ENCODE measurements at regions not wholly inside any gene's neighbourhood (a gene's known extent, or its start where the extent isn't known, plus 50 kb on each side); places are given as distances from the start of the nearest gene placed in this dataset.
A peak's percentile ranks its signal among the peaks of the same experiment; 100 is the strongest.

GRCh38 chr1:193419295-193419694, 232.9 kb upstream of the B3GALT2 start:
- intact Hi-C loops (cut with DNase I): no loop called here
- DNase-seq (ENCODE audit: low spot score): no peak

GRCh38 chr1:193418745-193419058, 232.3 kb upstream of the B3GALT2 start:
- DNase-seq (ENCODE audit: low spot score): no peak
- intact Hi-C loops (cut with DNase I): no loop called here

- intact Hi-C loops (cut with DNase I): no loop called here
- DNase-seq (ENCODE audit: low spot score): no peak
These were observed 231.7 kb upstream of the B3GALT2 start for GRCh38 chr1:193417945-193418744.

GRCh38 chr1:193417403-193417802, 231.0 kb upstream of the B3GALT2 start:
- intact Hi-C loops (cut with DNase I): no loop called here

GRCh38 chr1:193416226-193417024, 230.0 kb upstream of the B3GALT2 start:
- intact Hi-C loops (cut with DNase I): no loop called here
- DNase-seq (ENCODE audit: low spot score): no peak

More at GRCh38 chr1:193417403-193417802, 231.0 kb upstream of the B3GALT2 start:
- no peak for DNase-seq (ENCODE audit: low spot score)

GRCh38 chr1:193415256-193415655, 228.8 kb upstream of the B3GALT2 start:
- no peak for DNase-seq (ENCODE audit: low spot score)
- intact Hi-C loops (cut with DNase I): no loop called here

GRCh38 chr1:193413376-193413775, 227.0 kb upstream of the B3GALT2 start:
- DNase-seq (ENCODE audit: low spot score): no peak
- intact Hi-C loops (cut with DNase I): no loop called here

- intact Hi-C loops (cut with DNase I): no loop called here
- DNase-seq (ENCODE audit: low spot score): no peak
These were observed 226.3 kb upstream of the B3GALT2 start for GRCh38 chr1:193412748-193413147.

GRCh38 chr1:193411714-193412113, 225.3 kb upstream of the B3GALT2 start:
- no peak for DNase-seq (ENCODE audit: low spot score)

GRCh38 chr1:193411215-193411614, 224.8 kb upstream of the B3GALT2 start:
- intact Hi-C loops (cut with DNase I): no loop called here
- no peak for DNase-seq (ENCODE audit: low spot score)

More at GRCh38 chr1:193411714-193412113, 225.3 kb upstream of the B3GALT2 start:
- intact Hi-C loops (cut with DNase I): no loop called here

- peak; percentile 86 for DNase-seq (ENCODE audit: low spot score)
- intact Hi-C loops (cut with DNase I): no loop called here
These were observed 222.4 kb upstream of the B3GALT2 start for GRCh38 chr1:193408782-193409293.

GRCh38 chr1:193406901-193407300, 220.5 kb upstream of the B3GALT2 start:
- intact Hi-C loops (cut with DNase I): no loop called here
- no peak for DNase-seq (ENCODE audit: low spot score)

- intact Hi-C loops (cut with DNase I): no loop called here
These were observed 217.8 kb upstream of the B3GALT2 start for GRCh38 chr1:193404236-193404635.

GRCh38 chr1:193402977-193403376, 216.6 kb upstream of the B3GALT2 start:
- intact Hi-C loops (cut with DNase I): no loop called here
- no peak for DNase-seq (ENCODE audit: low spot score)

More at GRCh38 chr1:193404236-193404635, 217.8 kb upstream of the B3GALT2 start:
- DNase-seq (ENCODE audit: low spot score): no peak

- intact Hi-C loops (cut with DNase I): no loop called here
- DNase-seq (ENCODE audit: low spot score): no peak
These were observed 215.6 kb upstream of the B3GALT2 start for GRCh38 chr1:193402037-193402436.

GRCh38 chr1:193394336-193394735, 207.9 kb upstream of the B3GALT2 start:
- no peak for DNase-seq (ENCODE audit: low spot score)
- intact Hi-C loops (cut with DNase I): no loop called here

- intact Hi-C loops (cut with DNase I): no loop called here
- no peak for DNase-seq (ENCODE audit: low spot score)
These were observed 206.3 kb upstream of the B3GALT2 start for GRCh38 chr1:193392686-193393085.

- intact Hi-C loops (cut with DNase I): no loop called here
These were observed 202.3 kb upstream of the B3GALT2 start for GRCh38 chr1:193388683-193389082.

GRCh38 chr1:193388165-193388564, 201.8 kb upstream of the B3GALT2 start:
- intact Hi-C loops (cut with DNase I): no loop called here
- DNase-seq (ENCODE audit: low spot score): no peak

More at GRCh38 chr1:193388683-193389082, 202.3 kb upstream of the B3GALT2 start:
- no peak for DNase-seq (ENCODE audit: low spot score)

- no peak for DNase-seq (ENCODE audit: low spot score)
- intact Hi-C loops (cut with DNase I): no loop called here
These were observed 201.0 kb upstream of the B3GALT2 start for GRCh38 chr1:193387406-193387805.

Measured in posterior vena cava (tissue), 2 donors.